ENCODE measurements at regions not wholly inside any gene's neighbourhood (a gene's known extent, or its start where the extent isn't known, plus 50 kb on each side); places are given as distances from the start of the nearest gene placed in this dataset.

DNA sequence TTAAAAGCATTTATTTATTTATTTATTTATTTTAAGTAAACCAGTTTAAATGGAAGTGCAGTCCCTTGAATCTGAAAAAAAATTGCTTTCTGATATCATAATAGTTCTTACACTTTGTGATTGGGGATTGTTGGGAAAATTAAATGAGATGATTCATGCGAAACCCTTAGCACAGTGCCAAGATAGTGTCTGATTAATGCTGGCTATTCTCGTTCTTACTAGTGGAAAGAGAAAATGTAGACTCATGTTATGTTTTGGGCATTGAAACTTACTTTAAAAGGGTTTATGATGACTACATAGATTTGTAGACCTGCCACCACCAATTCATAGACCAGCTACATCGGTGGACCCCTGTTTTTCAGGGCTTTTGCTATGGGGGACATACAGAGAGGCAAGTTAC is 229.2 kb upstream of the ZFP64 start:
- Histone ChIP-seq H3K4me1 (ENCODE audit: low read length) (no peaks in the 10 kb centered on the region), H3K79me2 (ENCODE audit: low read length) (no peaks in the 10 kb centered on the region), H3F3A (ENCODE audit: insufficient read depth, low read length) (no peaks in the 10 kb centered on the region), H3K27ac (ENCODE audit: low read length) (no peak overlapping the region), H3K4me2 (ENCODE audit: low read depth, low read length) (no peak overlapping the region), H3K27me3 (replicated peaks; ENCODE audit: insufficient read depth, low read length) (no peaks in the 10 kb centered on the region), H3K9me2 (replicated peaks; ENCODE audit: insufficient read depth, low read length) (no peaks in the 10 kb centered on the region), H4K20me1 (ENCODE audit: insufficient read depth, low read length) (no peaks in the 10 kb centered on the region), H3K9me3 (replicated peaks; ENCODE audit: insufficient read depth, low read length) (no peaks in the 10 kb centered on the region), H2AFZ (ENCODE audit: low read length) (no peak overlapping the region), H3K36me3 (replicated peaks; ENCODE audit: insufficient read depth, low read length) (no peaks in the 10 kb centered on the region), H3K4me3 (ENCODE audit: low read length) (no peak overlapping the region), H3K9ac (ENCODE audit: low read length) (no peak overlapping the region)
- TF ChIP-seq EZH2phosphoT487 (IDR thresholded peaks at IDR 0.05; ENCODE audit: low read length) (no peak), EZH2 (optimal IDR thresholded peaks at IDR 0.05; ENCODE audit: low read depth, low read length) (no peak), CTCF (IDR thresholded peaks at IDR 0.05; ENCODE audit: low read length) (no peak)
- no peak for DNase-seq

DNA sequence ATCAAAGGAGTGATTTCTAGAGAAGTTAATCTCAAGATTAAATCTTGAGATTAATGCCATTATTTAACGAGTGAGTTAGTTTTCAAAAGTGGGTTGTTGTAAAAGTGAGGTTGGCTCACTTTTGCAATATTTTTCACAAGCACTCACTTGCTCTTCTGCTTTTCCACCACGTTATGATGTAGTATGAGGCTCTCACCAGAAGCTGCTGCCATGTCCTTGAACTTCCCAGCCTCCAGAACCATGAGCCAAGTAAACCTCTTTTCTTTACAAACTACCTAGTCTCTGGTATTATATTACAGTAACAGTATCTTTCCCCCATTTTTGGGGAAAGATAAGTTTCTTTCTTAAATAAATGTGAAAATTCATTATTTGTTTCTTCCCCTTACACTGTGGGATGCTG is 227.6 kb upstream of the ZFP64 start:
- no peak for DNase-seq
- Histone ChIP-seq H3K4me3 (ENCODE audit: low read length) (no peak overlapping the region), H3K9me3 (replicated peaks; ENCODE audit: insufficient read depth, low read length) (no peaks in the 10 kb centered on the region), H3F3A (ENCODE audit: insufficient read depth, low read length) (no peaks in the 10 kb centered on the region), H3K9ac (ENCODE audit: low read length) (no peak overlapping the region), H3K36me3 (replicated peaks; ENCODE audit: insufficient read depth, low read length) (no peaks in the 10 kb centered on the region), H3K27me3 (replicated peaks; ENCODE audit: insufficient read depth, low read length) (no peaks in the 10 kb centered on the region), H3K4me1 (ENCODE audit: low read length) (no peaks in the 10 kb centered on the region), H3K79me2 (ENCODE audit: low read length) (no peaks in the 10 kb centered on the region), H3K9me2 (replicated peaks; ENCODE audit: insufficient read depth, low read length) (no peaks in the 10 kb centered on the region), H4K20me1 (ENCODE audit: insufficient read depth, low read length) (no peaks in the 10 kb centered on the region), H2AFZ (ENCODE audit: low read length) (no peak overlapping the region), H3K4me2 (ENCODE audit: low read depth, low read length) (no peak overlapping the region), H3K27ac (ENCODE audit: low read length) (no peak overlapping the region)
- no peak for TF ChIP-seq EZH2 (optimal IDR thresholded peaks at IDR 0.05; ENCODE audit: low read depth, low read length)
- no peak for TF ChIP-seq CTCF (IDR thresholded peaks at IDR 0.05; ENCODE audit: low read length)
- TF ChIP-seq EZH2phosphoT487 (IDR thresholded peaks at IDR 0.05; ENCODE audit: low read length), result no peak

GRCh38 chr20:52416953-52417352 is 225.4 kb upstream of the ZFP64 start:
- Histone ChIP-seq H3K9me2 (replicated peaks; ENCODE audit: insufficient read depth, low read length) (no peaks in the 10 kb centered on the region), H2AFZ (ENCODE audit: low read length) (no peak overlapping the region), H3K9ac (ENCODE audit: low read length) (no peak overlapping the region), H3K27ac (ENCODE audit: low read length) (no peak overlapping the region), H3K4me1 (ENCODE audit: low read length) (no peaks in the 10 kb centered on the region), H3K9me3 (replicated peaks; ENCODE audit: insufficient read depth, low read length) (no peaks in the 10 kb centered on the region), H3K4me3 (ENCODE audit: low read length) (no peak overlapping the region), H3F3A (ENCODE audit: insufficient read depth, low read length) (no peaks in the 10 kb centered on the region), H3K36me3 (replicated peaks; ENCODE audit: insufficient read depth, low read length) (no peaks in the 10 kb centered on the region), H3K79me2 (ENCODE audit: low read length) (no peaks in the 10 kb centered on the region), H3K4me2 (ENCODE audit: low read depth, low read length) (no peak overlapping the region), H3K27me3 (replicated peaks; ENCODE audit: insufficient read depth, low read length) (no peaks in the 10 kb centered on the region), H4K20me1 (ENCODE audit: insufficient read depth, low read length) (no peaks in the 10 kb centered on the region)
- TF ChIP-seq EZH2phosphoT487 (IDR thresholded peaks at IDR 0.05; ENCODE audit: low read length), result no peak
- no peak for TF ChIP-seq CTCF (IDR thresholded peaks at IDR 0.05; ENCODE audit: low read length)
- no peak for TF ChIP-seq EZH2 (optimal IDR thresholded peaks at IDR 0.05; ENCODE audit: low read depth, low read length)
- no peak for DNase-seq

Data from MM.1S (cell line).